OCI-LY1 (cell line): ENCODE measurements at regions not wholly inside any gene's neighbourhood (a gene's known extent, or its start where the extent isn't known, plus 50 kb on each side); places are given as distances from the start of the nearest gene placed in this dataset.

Experiments used
- H2AFZ ChIP-seq: fragments of 200-600 bp; sonication (generic), shearing (Covaris generic); 2 replicates; pipeline ENCODE4 v1.6.0; 2014; ENCODE audit warnings: antibody characterized with exemption, mild to moderate bottlenecking, low read length
- H3F3A ChIP-seq: fragments of 200-600 bp; sonication (generic), shearing (Covaris generic); 2 replicates; pipeline ENCODE4 v1.6.0; 2014; ENCODE audit warnings: mild to moderate bottlenecking, antibody characterized with exemption, low read length, moderate library complexity; ENCODE audit not compliant: insufficient read depth
- H3K27ac ChIP-seq: fragments of 200-600 bp; sonication (generic); 2 replicates; pipeline ENCODE4 v1.5.1; 2014; ENCODE audit warnings: low read length, mixed run types, mild to moderate bottlenecking, low read depth; ENCODE audit not compliant: poor library complexity, severe bottlenecking
- H3K27me3 ChIP-seq: fragments of 200-600 bp; sonication (generic); 2 replicates; pipeline ENCODE4 v1.6.0; 2014; ENCODE audit warnings: antibody characterized with exemption, mild to moderate bottlenecking, low read length, moderate library complexity; ENCODE audit not compliant: insufficient read depth
- H3K36me3 ChIP-seq: fragments of 200-600 bp; sonication (generic); 2 replicates; pipeline ENCODE4 v1.6.1; 2014; ENCODE audit warnings: mild to moderate bottlenecking, antibody characterized with exemption, low read length, moderate library complexity, mixed read lengths; ENCODE audit not compliant: insufficient read depth
- H3K4me1 ChIP-seq: fragments of 200-600 bp; sonication (generic); 2 replicates; pipeline ENCODE4 v1.5.1; 2014; ENCODE audit warnings: mild to moderate bottlenecking, low read length, moderate library complexity; ENCODE audit not compliant: insufficient read depth, severe bottlenecking
- H3K4me2 ChIP-seq: fragments of 200-600 bp; sonication (generic), shearing (Covaris generic); 2 replicates; pipeline ENCODE4 v1.6.1; 2014; ENCODE audit warnings: low read length
- H3K4me3 ChIP-seq: fragments of 200-600 bp; sonication (generic); 2 replicates; pipeline ENCODE4 v1.5.1; 2014; ENCODE audit warnings: low read length, low read depth, mild to moderate bottlenecking, mixed read lengths; ENCODE audit not compliant: poor library complexity, severe bottlenecking
- H3K79me2 ChIP-seq: fragments of 200-600 bp; shearing (Covaris generic); 2 replicates; pipeline ENCODE4 v1.6.1; 2016; ENCODE audit warnings: mixed run types, low read length, mixed read lengths; ENCODE audit not compliant: insufficient read depth
- H3K9ac ChIP-seq: fragments of 200-600 bp; sonication (generic), shearing (Covaris generic); 2 replicates; pipeline ENCODE4 v1.6.1; 2014; ENCODE audit warnings: mild to moderate bottlenecking, low read length, mixed read lengths
- H3K9me2 ChIP-seq: fragments of 200-600 bp; sonication (generic), shearing (Covaris generic); 2 replicates; pipeline ENCODE4 v1.6.1; 2014; ENCODE audit warnings: low read depth, mild to moderate bottlenecking, low read length, mixed read lengths
- H3K9me3 ChIP-seq: fragments of 200-600 bp; shearing (Covaris generic); 2 replicates; pipeline ENCODE4 v1.6.1; 2014; ENCODE audit warnings: low read length, mixed read lengths
- H4K20me1 ChIP-seq: fragments of 200-600 bp; sonication (generic), shearing (Covaris generic); 2 replicates; pipeline ENCODE4 v1.6.0; 2016; ENCODE audit warnings: mild to moderate bottlenecking, low read length; ENCODE audit not compliant: insufficient read depth
- CTCF ChIP-seq: fragments of 200-600 bp; sonication (generic), shearing (Covaris generic); IDR thresholded peaks from 2 replicates; pipeline ENCODE4 v1.5.1; 2017; ENCODE audit warnings: mild to moderate bottlenecking, antibody characterized with exemption, low read length, moderate library complexity, mixed read lengths
- EZH2 ChIP-seq: fragments of 200-600 bp; sonication (generic), shearing (Covaris generic); IDR thresholded peaks from 2 replicates; pipeline ENCODE4 v1.8.0; 2017; ENCODE audit warnings: borderline replicate concordance, mixed run types, mild to moderate bottlenecking, antibody characterized with exemption, low read length, moderate library complexity, mixed read lengths

DNA sequence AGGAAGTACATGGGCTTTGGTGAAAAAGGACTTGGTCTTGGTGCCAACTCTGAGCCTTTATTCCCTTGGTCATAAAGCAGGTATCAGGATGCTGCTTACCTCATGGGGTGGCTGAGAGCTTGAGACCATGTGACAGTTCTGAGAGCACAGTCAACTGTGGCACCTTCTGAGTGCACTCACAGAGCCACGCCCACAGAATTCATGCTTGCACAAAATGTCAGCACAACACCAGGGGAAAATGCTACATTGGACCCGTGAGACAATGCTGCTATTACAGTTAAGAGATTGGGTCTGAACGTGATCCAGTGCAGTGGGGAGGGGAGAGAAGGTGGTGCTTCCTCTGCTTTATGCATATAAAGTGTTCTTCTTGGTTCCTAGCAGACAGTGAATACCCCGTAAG lies 79.5 kb upstream of the SPON1 start:
- Histone ChIP-seq H3K4me2 (no peak overlapping the region), H2AFZ (no peak overlapping the region), H4K20me1 (no peaks in the 10 kb centered on the region), H3K27me3 (no peaks in the 10 kb centered on the region), H3F3A (no peaks in the 10 kb centered on the region), H3K4me3 (no peak overlapping the region), H3K79me2 (no peaks in the 10 kb centered on the region), H3K9me2 (no peaks in the 10 kb centered on the region), H3K36me3 (no peaks in the 10 kb centered on the region), H3K27ac (no peak overlapping the region), H3K4me1 (no peaks in the 10 kb centered on the region), H3K9ac (no peak overlapping the region), H3K9me3 (no peaks in the 10 kb centered on the region)
- TF ChIP-seq CTCF = no peak
- TF ChIP-seq EZH2 = no peak

DNA sequence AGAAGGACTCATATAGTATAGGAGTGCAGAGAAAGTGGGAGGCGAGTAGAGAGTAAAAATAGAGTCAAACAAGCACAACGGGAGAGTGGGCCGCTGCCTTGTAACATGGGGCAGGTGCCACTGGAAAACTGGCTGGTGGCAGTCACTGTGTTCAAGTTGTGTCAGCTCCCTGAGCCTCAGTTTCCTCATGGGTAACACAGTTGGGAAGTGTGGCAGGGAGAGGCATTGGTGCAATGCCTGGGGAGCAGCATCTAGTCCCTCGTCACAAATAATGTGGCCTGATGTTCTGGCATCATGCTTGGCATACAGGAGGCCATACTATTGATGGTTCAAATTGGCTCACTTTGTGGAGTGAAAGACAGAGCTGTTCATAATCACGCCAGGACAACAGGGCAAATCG lies 78.9 kb upstream of the SPON1 start:
- no peaks in the 10 kb centered on the region for H3F3A ChIP-seq
- H3K4me1 ChIP-seq = no peaks in the 10 kb centered on the region
- no peak for TF ChIP-seq EZH2
- TF ChIP-seq CTCF = no peak
- no peak overlapping the region for H3K27ac ChIP-seq
- H3K27me3 ChIP-seq = no peaks in the 10 kb centered on the region
- no peaks in the 10 kb centered on the region for H3K79me2 ChIP-seq
- H4K20me1 ChIP-seq = no peaks in the 10 kb centered on the region
- no peak overlapping the region for H3K4me2 ChIP-seq
- no peaks in the 10 kb centered on the region for H3K9me2 ChIP-seq
- H3K9ac ChIP-seq = no peak overlapping the region
- no peak overlapping the region for H3K4me3 ChIP-seq
- no peaks in the 10 kb centered on the region for H3K9me3 ChIP-seq
- no peaks in the 10 kb centered on the region for H3K36me3 ChIP-seq
- no peak overlapping the region for H2AFZ ChIP-seq

DNA sequence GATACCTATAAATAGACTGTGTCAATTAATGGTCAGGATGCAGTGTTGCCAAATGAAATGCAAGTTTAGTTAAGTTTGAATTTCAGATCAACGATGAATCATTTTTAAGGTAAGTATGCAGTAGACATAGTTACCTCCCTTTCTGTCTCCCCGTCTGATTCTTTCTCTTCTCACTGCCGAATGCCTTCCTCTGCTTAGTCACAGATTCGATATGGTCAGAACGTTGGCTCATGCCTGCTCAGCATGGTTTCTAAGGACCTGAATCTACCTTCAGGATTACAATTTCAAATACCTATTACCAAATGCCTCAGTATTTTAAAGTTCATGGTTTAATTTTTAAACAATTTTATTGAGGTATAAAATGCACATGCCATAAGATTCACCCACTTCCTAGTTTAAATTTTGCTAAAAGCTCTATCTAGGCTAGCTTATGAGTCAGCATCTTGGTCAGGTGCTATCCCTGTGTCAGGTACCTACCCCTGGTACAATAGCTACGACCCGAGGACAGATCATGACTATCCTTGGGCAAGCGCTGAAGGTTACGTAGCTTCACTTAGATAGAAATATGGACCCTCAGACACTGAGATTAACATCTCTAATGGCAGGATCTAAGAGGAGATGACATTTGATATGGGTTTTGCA lies 78.2 kb upstream of the SPON1 start:
- no peaks in the 10 kb centered on the region for H3K79me2 ChIP-seq
- H4K20me1 ChIP-seq = no peaks in the 10 kb centered on the region
- H3K4me1 ChIP-seq = no peaks in the 10 kb centered on the region
- H3K4me2 ChIP-seq = no peak overlapping the region
- no peaks in the 10 kb centered on the region for H3K27me3 ChIP-seq
- H2AFZ ChIP-seq = no peak overlapping the region
- TF ChIP-seq CTCF = no peak
- TF ChIP-seq EZH2 = no peak
- H3K27ac ChIP-seq = no peak overlapping the region
- no peaks in the 10 kb centered on the region for H3F3A ChIP-seq
- H3K9ac ChIP-seq = no peak overlapping the region
- no peaks in the 10 kb centered on the region for H3K9me2 ChIP-seq
- no peaks in the 10 kb centered on the region for H3K9me3 ChIP-seq
- no peaks in the 10 kb centered on the region for H3K36me3 ChIP-seq
- no peak overlapping the region for H3K4me3 ChIP-seq
